HEK293 (cell line): ENCODE measurements at regions not wholly inside any gene's neighbourhood (a gene's known extent, or its start where the extent isn't known, plus 50 kb on each side); places are given as distances from the start of the nearest gene placed in this dataset.

Experiments used
- GLI2 ChIP-seq: fragments of 450-650 bp; formaldehyde crosslinking; IDR thresholded peaks from 2 replicates; pipeline ENCODE4; 2017; ENCODE audit warnings: missing biosample characterization, missing genetic modification characterization, low read depth, borderline replicate concordance
- GLI4 ChIP-seq: fragments of 450-650 bp; formaldehyde crosslinking; IDR thresholded peaks from 2 replicates; pipeline ENCODE4 v1.5.1; 2016; ENCODE audit warnings: missing biosample characterization, missing genetic modification characterization
- HOXC10 ChIP-seq: sonication (generic); formaldehyde crosslinking; IDR thresholded peaks from 2 replicates; pipeline ENCODE4 v1.8.1; 2023; ENCODE audit warnings: mild to moderate bottlenecking, missing genetic modification reagents
- KLF16 ChIP-seq: fragments of 450-650 bp; formaldehyde crosslinking; IDR thresholded peaks from 2 replicates; pipeline ENCODE4 v1.5.1; 2017; ENCODE audit warnings: missing biosample characterization, missing genetic modification characterization
- KLF7 ChIP-seq: fragments of 450-650 bp; formaldehyde crosslinking; IDR thresholded peaks from 2 replicates; pipeline ENCODE4 v1.5.1; 2016; ENCODE audit warnings: missing biosample characterization, missing genetic modification characterization, borderline replicate concordance
- KLF9 ChIP-seq: fragments of 450-650 bp; formaldehyde crosslinking; IDR thresholded peaks from 2 replicates; pipeline ENCODE4 v1.5.1; 2016; ENCODE audit warnings: missing biosample characterization, missing genetic modification characterization, low read depth
- SALL2 ChIP-seq: fragments of 450-650 bp; formaldehyde crosslinking; IDR thresholded peaks from 2 replicates; pipeline ENCODE4 v1.5.0; 2017; ENCODE audit warnings: missing biosample characterization, mild to moderate bottlenecking, missing genetic modification characterization, borderline replicate concordance
- SCRT2 ChIP-seq: fragments of 450-650 bp; formaldehyde crosslinking; IDR thresholded peaks from 2 replicates; pipeline ENCODE4 v1.5.1; 2016; ENCODE audit warnings: missing biosample characterization, missing genetic modification characterization
- SETDB1 ChIP-seq: IDR thresholded peaks from one replicate; pipeline ENCODE4 v1.6.1; 2017; ENCODE audit warnings: mild to moderate bottlenecking, low read length, moderate library complexity, mixed read lengths; ENCODE audit not compliant: insufficient read length
- ZBTB1 ChIP-seq: fragments of 450-650 bp; formaldehyde crosslinking; IDR thresholded peaks from 2 replicates; pipeline ENCODE4 v1.5.1; 2016; ENCODE audit warnings: missing biosample characterization, missing genetic modification characterization
- ZFHX2 ChIP-seq: fragments of 450-650 bp; formaldehyde crosslinking; conservative IDR thresholded peaks from 2 replicates; pipeline ENCODE4 v1.5.1; 2016; ENCODE audit warnings: missing biosample characterization, missing genetic modification characterization
- ZFP3 ChIP-seq: fragments of 450-650 bp; formaldehyde crosslinking; IDR thresholded peaks from 2 replicates; pipeline ENCODE4 v1.5.1; 2016; ENCODE audit warnings: low read depth, missing biosample characterization, missing genetic modification characterization
- ZNF112 ChIP-seq: fragments of 450-650 bp; formaldehyde crosslinking; IDR thresholded peaks from 2 replicates; pipeline ENCODE4 v1.5.0; 2017; ENCODE audit warnings: missing biosample characterization, missing genetic modification characterization
- ZNF114 ChIP-seq: fragments of 450-650 bp; formaldehyde crosslinking; IDR thresholded peaks from 2 replicates; pipeline ENCODE4 v1.5.0; 2017; ENCODE audit warnings: missing biosample characterization, missing genetic modification characterization
- ZNF138 ChIP-seq: fragments of 450-650 bp; formaldehyde crosslinking; IDR thresholded peaks from 2 replicates; pipeline ENCODE4 v1.5.1; 2016; ENCODE audit warnings: missing biosample characterization, missing genetic modification characterization, borderline replicate concordance
- ZNF155 ChIP-seq: fragments of 450-650 bp; formaldehyde crosslinking; IDR thresholded peaks from 2 replicates; pipeline ENCODE4 v1.5.1; 2016; ENCODE audit warnings: missing biosample characterization, missing genetic modification characterization
- ZNF202 ChIP-seq: fragments of 450-650 bp; formaldehyde crosslinking; IDR thresholded peaks from 2 replicates; pipeline ENCODE4 v1.5.1; 2016; ENCODE audit warnings: missing biosample characterization, missing genetic modification characterization, borderline replicate concordance
- ZNF335 ChIP-seq: fragments of 450-650 bp; formaldehyde crosslinking; conservative IDR thresholded peaks from 2 replicates; pipeline ENCODE4 v1.5.1; 2016; ENCODE audit warnings: missing biosample characterization, missing genetic modification characterization
- ZNF37A ChIP-seq: fragments of 450-650 bp; IDR thresholded peaks from 2 replicates; pipeline ENCODE4 v1.5.1; 2018; ENCODE audit warnings: missing biosample characterization, missing genetic modification characterization
- ZNF404 ChIP-seq: fragments of 450-650 bp; formaldehyde crosslinking; IDR thresholded peaks from 2 replicates; pipeline ENCODE4 v1.5.1; 2017; ENCODE audit warnings: missing biosample characterization, missing genetic modification characterization
- ZNF426 ChIP-seq: fragments of 450-650 bp; formaldehyde crosslinking; IDR thresholded peaks from 2 replicates; pipeline ENCODE4 v1.5.1; 2017; ENCODE audit warnings: missing biosample characterization, missing genetic modification characterization, mild to moderate bottlenecking, inconsistent platforms, moderate library complexity
- ZNF521 ChIP-seq: fragments of 450-650 bp; formaldehyde crosslinking; IDR thresholded peaks from 2 replicates; pipeline ENCODE4 v1.5.1; 2017; ENCODE audit warnings: missing biosample characterization, mild to moderate bottlenecking, missing genetic modification characterization
- ZNF548 ChIP-seq: fragments of 450-650 bp; formaldehyde crosslinking; IDR thresholded peaks from 2 replicates; pipeline ENCODE4 v1.5.1; 2016; ENCODE audit warnings: missing biosample characterization, missing genetic modification characterization
- ZNF549 ChIP-seq: fragments of 450-650 bp; IDR thresholded peaks from 2 replicates; pipeline ENCODE4 v1.5.1; 2018; ENCODE audit warnings: missing biosample characterization, missing genetic modification characterization, mild to moderate bottlenecking, inconsistent platforms, moderate library complexity
- ZNF626 ChIP-seq: fragments of 450-650 bp; sonication (Bioruptor Pico); formaldehyde crosslinking; IDR thresholded peaks from 2 replicates; pipeline ENCODE4 v1.5.1; 2018; ENCODE audit warnings: missing biosample characterization, missing genetic modification characterization, inconsistent platforms
- ZNF768 ChIP-seq: fragments of 450-650 bp; formaldehyde crosslinking; IDR thresholded peaks from 2 replicates; pipeline ENCODE4 v1.5.1; 2018; ENCODE audit warnings: missing biosample characterization, mild to moderate bottlenecking, missing genetic modification characterization
- ZNF830 ChIP-seq: fragments of 450-650 bp; IDR thresholded peaks from 2 replicates; pipeline ENCODE4 v1.5.0; 2018; ENCODE audit warnings: missing biosample characterization, missing genetic modification characterization, low read depth, mild to moderate bottlenecking, moderate library complexity
- ZNF843 ChIP-seq: fragments of 450-650 bp; formaldehyde crosslinking; IDR thresholded peaks from 2 replicates; pipeline ENCODE4 v1.5.1; 2016; ENCODE audit warnings: missing biosample characterization, missing genetic modification characterization
- TF ChIP-seq, protein P1 (sequence below): fragments of 450-650 bp; formaldehyde crosslinking; IDR thresholded peaks from 2 replicates; pipeline ENCODE4 v1.5.1; 2017; ENCODE audit warnings: missing biosample characterization, mild to moderate bottlenecking, missing genetic modification characterization, moderate library complexity
- TF ChIP-seq, protein P2 (sequence below): fragments of 450-650 bp; formaldehyde crosslinking; IDR thresholded peaks from 2 replicates; pipeline ENCODE4 v1.5.1; 2016; ENCODE audit warnings: missing biosample characterization, missing genetic modification characterization
- TF ChIP-seq, protein P3 (sequence below): fragments of 450-650 bp; formaldehyde crosslinking; IDR thresholded peaks from 2 replicates; pipeline ENCODE4 v1.5.1; 2016; ENCODE audit warnings: missing biosample characterization, missing genetic modification characterization
- TF ChIP-seq, protein P4 (sequence below): fragments of 450-650 bp; formaldehyde crosslinking; IDR thresholded peaks from 2 replicates; pipeline ENCODE4 v1.5.1; 2016; ENCODE audit warnings: missing biosample characterization, missing genetic modification characterization
- TF ChIP-seq, protein P5 (sequence below): fragments of 450-650 bp; formaldehyde crosslinking; IDR thresholded peaks from 2 replicates; pipeline ENCODE4 v1.5.1; 2016; ENCODE audit warnings: missing biosample characterization, missing genetic modification characterization, low read depth
- TF ChIP-seq, protein P6 (sequence below): fragments of 450-650 bp; formaldehyde crosslinking; IDR thresholded peaks from 2 replicates; pipeline ENCODE4 v1.5.1; 2017; ENCODE audit warnings: missing biosample characterization, missing genetic modification characterization

DNA sequence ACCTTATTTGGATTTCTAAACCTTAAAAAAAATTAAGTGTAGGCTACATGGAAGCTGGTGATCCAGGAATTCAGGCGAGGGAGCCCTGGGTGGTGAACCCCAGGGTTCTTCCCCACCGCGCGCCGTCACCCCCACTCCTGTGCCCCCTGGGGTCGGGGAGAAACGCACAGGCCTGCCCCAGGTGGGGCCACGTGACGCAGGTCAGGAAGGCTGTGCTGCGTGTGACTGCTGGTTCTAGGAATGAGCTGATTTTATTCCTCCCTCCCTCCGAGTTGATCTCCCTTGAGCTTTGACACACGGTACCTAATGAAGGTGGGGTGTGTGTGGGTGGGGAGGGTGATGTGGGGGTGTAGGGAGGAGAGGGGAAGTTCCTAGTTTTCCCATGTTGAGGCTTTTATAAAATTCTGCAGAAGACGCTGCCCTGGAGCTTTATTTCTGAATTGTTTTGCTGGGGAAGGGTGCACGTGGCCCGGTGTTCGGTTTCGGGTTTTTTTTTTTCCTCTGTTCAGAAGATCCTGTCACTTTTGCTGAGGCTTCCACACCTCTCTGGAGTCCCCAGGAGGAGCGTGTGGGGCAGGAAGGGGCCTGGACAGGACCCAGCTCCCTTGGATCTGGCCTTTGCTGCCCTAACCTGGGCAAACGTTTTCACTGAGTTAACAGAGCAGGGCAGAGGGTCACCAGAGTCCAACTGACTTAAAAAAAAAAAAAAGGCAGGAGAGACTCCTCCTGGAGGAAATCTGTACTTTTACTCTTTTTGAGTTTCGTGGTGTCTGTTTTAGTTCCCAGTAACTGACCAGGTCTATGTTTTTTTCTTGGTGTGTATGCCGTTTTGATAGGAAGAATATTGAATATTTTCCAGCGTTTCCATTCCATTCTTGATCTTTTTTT lies 55.8 kb upstream of the GSE1 start (continued):
- TF ChIP-seq ZNF426 (no peak), HOXC10 (CRISPR knock-in tag) (no peak), KLF7 (tag by site-specific recombination) (no peak), KLF9 (tag by site-specific recombination) (no peak), GLI4 (tag by site-specific recombination) (no peak), KLF16 (no peak), ZNF37A (tag by site-specific recombination) (no peak), ZNF114 (tag by site-specific recombination) (no peak), ZNF626 (tag by site-specific recombination) (no peak), ZNF768 (tag by site-specific recombination) (no peak), SALL2 (tag by site-specific recombination) (no peak), ZNF155 (no peak), ZFHX2 (peak; percentile 85), GLI2 (tag by site-specific recombination) (no peak), ZNF112 (no peak), ZNF549 (tag by site-specific recombination) (no peak), ZNF521 (tag by site-specific recombination) (no peak), SCRT2 (no peak), ZNF843 (tag by site-specific recombination) (no peak), ZNF404 (tag by site-specific recombination) (no peak), ZNF830 (tag by site-specific recombination) (no peak), ZNF138 (no peak), SETDB1 (no peak), ZFP3 (tag by site-specific recombination) (no peak), ZNF548 (tag by site-specific recombination) (no peak), ZNF335 (tag by site-specific recombination) (peak; percentile 61), ZBTB1 (tag by site-specific recombination) (no peak), ZNF202 (no peak)
- TF ChIP-seq, protein P1, sequence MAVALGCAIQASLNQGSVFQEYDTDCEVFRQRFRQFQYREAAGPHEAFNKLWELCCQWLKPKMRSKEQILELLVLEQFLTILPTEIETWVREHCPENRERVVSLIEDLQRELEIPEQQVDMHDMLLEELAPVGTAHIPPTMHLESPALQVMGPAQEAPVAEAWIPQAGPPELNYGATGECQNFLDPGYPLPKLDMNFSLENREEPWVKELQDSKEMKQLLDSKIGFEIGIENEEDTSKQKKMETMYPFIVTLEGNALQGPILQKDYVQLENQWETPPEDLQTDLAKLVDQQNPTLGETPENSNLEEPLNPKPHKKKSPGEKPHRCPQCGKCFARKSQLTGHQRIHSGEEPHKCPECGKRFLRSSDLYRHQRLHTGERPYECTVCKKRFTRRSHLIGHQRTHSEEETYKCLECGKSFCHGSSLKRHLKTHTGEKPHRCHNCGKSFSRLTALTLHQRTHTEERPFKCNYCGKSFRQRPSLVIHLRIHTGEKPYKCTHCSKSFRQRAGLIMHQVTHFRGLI (tag by site-specific recombination), result no peak
- TF ChIP-seq, protein P2, sequence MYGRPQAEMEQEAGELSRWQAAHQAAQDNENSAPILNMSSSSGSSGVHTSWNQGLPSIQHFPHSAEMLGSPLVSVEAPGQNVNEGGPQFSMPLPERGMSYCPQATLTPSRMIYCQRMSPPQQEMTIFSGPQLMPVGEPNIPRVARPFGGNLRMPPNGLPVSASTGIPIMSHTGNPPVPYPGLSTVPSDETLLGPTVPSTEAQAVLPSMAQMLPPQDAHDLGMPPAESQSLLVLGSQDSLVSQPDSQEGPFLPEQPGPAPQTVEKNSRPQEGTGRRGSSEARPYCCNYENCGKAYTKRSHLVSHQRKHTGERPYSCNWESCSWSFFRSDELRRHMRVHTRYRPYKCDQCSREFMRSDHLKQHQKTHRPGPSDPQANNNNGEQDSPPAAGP (tag by site-specific recombination), result peak; percentile 67; the same call in 1 of the 2 replicates
- TF ChIP-seq, protein P3, sequence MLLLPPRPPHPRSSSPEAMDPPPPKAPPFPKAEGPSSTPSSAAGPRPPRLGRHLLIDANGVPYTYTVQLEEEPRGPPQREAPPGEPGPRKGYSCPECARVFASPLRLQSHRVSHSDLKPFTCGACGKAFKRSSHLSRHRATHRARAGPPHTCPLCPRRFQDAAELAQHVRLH, result no peak
- TF ChIP-seq, protein P4, sequence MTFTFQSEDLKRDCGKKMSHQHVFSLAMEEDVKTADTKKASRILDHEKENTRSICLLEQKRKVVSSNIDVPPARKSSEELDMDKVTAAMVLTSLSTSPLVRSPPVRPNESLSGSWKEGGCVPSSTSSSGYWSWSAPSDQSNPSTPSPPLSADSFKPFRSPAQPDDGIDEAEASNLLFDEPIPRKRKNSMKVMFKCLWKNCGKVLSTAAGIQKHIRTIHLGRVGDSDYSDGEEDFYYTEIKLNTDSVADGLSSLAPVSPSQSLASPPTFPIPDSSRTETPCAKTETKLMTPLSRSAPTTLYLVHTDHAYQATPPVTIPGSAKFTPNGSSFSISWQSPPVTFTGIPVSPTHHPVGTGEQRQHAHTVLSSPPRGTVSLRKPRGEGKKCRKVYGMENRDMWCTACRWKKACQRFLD (tag by site-specific recombination), result no peak
- TF ChIP-seq, protein P5, sequence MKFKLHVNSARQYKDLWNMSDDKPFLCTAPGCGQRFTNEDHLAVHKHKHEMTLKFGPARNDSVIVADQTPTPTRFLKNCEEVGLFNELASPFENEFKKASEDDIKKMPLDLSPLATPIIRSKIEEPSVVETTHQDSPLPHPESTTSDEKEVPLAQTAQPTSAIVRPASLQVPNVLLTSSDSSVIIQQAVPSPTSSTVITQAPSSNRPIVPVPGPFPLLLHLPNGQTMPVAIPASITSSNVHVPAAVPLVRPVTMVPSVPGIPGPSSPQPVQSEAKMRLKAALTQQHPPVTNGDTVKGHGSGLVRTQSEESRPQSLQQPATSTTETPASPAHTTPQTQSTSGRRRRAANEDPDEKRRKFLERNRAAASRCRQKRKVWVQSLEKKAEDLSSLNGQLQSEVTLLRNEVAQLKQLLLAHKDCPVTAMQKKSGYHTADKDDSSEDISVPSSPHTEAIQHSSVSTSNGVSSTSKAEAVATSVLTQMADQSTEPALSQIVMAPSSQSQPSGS, result no peak
- TF ChIP-seq, protein P6, sequence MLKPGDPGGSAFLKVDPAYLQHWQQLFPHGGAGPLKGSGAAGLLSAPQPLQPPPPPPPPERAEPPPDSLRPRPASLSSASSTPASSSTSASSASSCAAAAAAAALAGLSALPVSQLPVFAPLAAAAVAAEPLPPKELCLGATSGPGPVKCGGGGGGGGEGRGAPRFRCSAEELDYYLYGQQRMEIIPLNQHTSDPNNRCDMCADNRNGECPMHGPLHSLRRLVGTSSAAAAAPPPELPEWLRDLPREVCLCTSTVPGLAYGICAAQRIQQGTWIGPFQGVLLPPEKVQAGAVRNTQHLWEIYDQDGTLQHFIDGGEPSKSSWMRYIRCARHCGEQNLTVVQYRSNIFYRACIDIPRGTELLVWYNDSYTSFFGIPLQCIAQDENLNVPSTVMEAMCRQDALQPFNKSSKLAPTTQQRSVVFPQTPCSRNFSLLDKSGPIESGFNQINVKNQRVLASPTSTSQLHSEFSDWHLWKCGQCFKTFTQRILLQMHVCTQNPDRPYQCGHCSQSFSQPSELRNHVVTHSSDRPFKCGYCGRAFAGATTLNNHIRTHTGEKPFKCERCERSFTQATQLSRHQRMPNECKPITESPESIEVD (tag by site-specific recombination), result no peak
